Endothelial cell of umbilical vein (primary cell): ENCODE measurements at regions not wholly inside any gene's neighbourhood (a gene's known extent, or its start where the extent isn't known, plus 50 kb on each side); places are given as distances from the start of the nearest gene placed in this dataset.

Experiments used
- BruUV-seq: library from RNA; stranded (reverse); fragments of 400-500 nt; replicated peaks from 2 replicates; lab custom pipeline; 2021; lab: Mats Ljungman, UMichigan
- CTCF ChIA-PET: fragments of 300-600, 350-600 bp; sonication (Branson Sonifier 250); formaldehyde crosslinking; loops from one replicate; lab custom pipeline; 2021; ENCODE audit warnings: antibody characterized with exemption, inconsistent platforms; lab: Charles Lee
- POLR2A ChIA-PET: fragments of 300-600, 350-600 bp; sonication (Branson Sonifier 250); formaldehyde crosslinking; loops from one replicate; lab custom pipeline; 2021; ENCODE audit warnings: antibody characterized with exemption, inconsistent platforms; lab: Charles Lee
- DNase-seq: peaks from one replicate; pipeline ENCODE4 v3.0.0-alpha.2; 2011; ENCODE audit warnings: low read depth, low spot score
- FAIRE-seq: peaks from 2 replicates; lab custom pipeline; 2011; peaks lifted over from hg19 to GRCh38; lab: Jason Lieb, UNC
- H2AFZ ChIP-seq: 2 replicates; pipeline ENCODE4 v1.6.0; 2012; ENCODE audit warnings: low read depth, low read length, control low read depth, inconsistent platforms
- H3K27ac ChIP-seq: 2 replicates; pipeline ENCODE4 v1.5.1; 2011; ENCODE audit warnings: low read depth, mild to moderate bottlenecking, control low read depth, low read length, moderate library complexity; ENCODE audit not compliant: insufficient read depth
- H3K27me3 ChIP-seq, 2 experiments: 2 replicates each; pipeline versions ENCODE4 v1.6.0 to v1.6.1; 2011; ENCODE audit warnings: low read length in 2 of 2, mixed read lengths in 1 of 2; ENCODE audit not compliant: control insufficient read depth in 2 of 2, insufficient read depth in 2 of 2
- H3K36me3 ChIP-seq, 2 experiments: 2 replicates in 1 of 2; 3 replicates in 1 of 2; pipeline ENCODE4 v1.5.1; 2011; ENCODE audit warnings: low read length in 2 of 2, mild to moderate bottlenecking in 1 of 2, moderate library complexity in 1 of 2; ENCODE audit not compliant: control insufficient read depth in 2 of 2, insufficient read depth in 2 of 2; ENCODE audit errors: extremely low read depth in 1 of 2
- H3K4me1 ChIP-seq: 3 replicates; pipeline ENCODE4 v1.5.1; 2011; ENCODE audit warnings: mild to moderate bottlenecking, low read length; ENCODE audit not compliant: control insufficient read depth, insufficient read depth; ENCODE audit errors: extremely low read depth
- H3K4me2 ChIP-seq: 2 replicates; pipeline ENCODE4 v1.6.1; 2011; ENCODE audit warnings: low read length, control low read depth, mixed read lengths; ENCODE audit not compliant: insufficient read depth
- H3K4me3 ChIP-seq, 3 experiments: fragments of 200-600 bp in 1 of 3; sonication (generic), shearing (Covaris generic) in 1 of 3; replicated peaks in 1 of 3; 2 replicates each; pipeline ENCODE4 v1.5.1; 2011 to 2016; ENCODE audit warnings: control low read depth in 3 of 3, low read length in 3 of 3, mild to moderate bottlenecking in 2 of 3, inconsistent platforms in 1 of 3, low read depth in 1 of 3, moderate library complexity in 1 of 3; ENCODE audit not compliant: insufficient read depth in 1 of 3
- H3K79me2 ChIP-seq: 2 replicates; pipeline ENCODE4 v1.6.0; 2012; ENCODE audit warnings: low read length, inconsistent platforms; ENCODE audit not compliant: control insufficient read depth, insufficient read depth
- H3K9ac ChIP-seq: replicated peaks from 2 replicates; pipeline ENCODE3; 2011; ENCODE audit warnings: low read length, control low read depth; ENCODE audit not compliant: insufficient read depth; ENCODE audit errors: extremely low read depth
- H3K9me1 ChIP-seq: replicated peaks from 3 replicates; pipeline ENCODE4 v1.6.0; 2011; ENCODE audit warnings: mild to moderate bottlenecking, low read length; ENCODE audit not compliant: control insufficient read depth, insufficient read depth; ENCODE audit errors: extremely low read depth
- H3K9me3 ChIP-seq: replicated peaks from 2 replicates; pipeline ENCODE4 v1.5.1; 2012; ENCODE audit warnings: low read length, inconsistent platforms; ENCODE audit not compliant: control insufficient read depth, insufficient read depth
- H4K20me1 ChIP-seq: replicated peaks from 2 replicates; pipeline ENCODE3; 2011; ENCODE audit warnings: mild to moderate bottlenecking, low read length; ENCODE audit not compliant: control insufficient read depth, insufficient read depth; ENCODE audit errors: extremely low read depth
- CTCF ChIP-seq, 2 donors: IDR thresholded peaks; 1 replicate in 1 of 2; 2 replicates in 1 of 2; pipeline ENCODE4 v1.5.1; 2011; ENCODE audit warnings: low read length in 2 of 2, mild to moderate bottlenecking in 2 of 2, moderate library complexity in 2 of 2, control low read depth in 1 of 2, inconsistent platforms in 1 of 2, low read depth in 1 of 2; ENCODE audit not compliant: insufficient read depth in 1 of 2; ENCODE audit errors: extremely low read depth in 1 of 2
- EZH2 ChIP-seq: IDR thresholded peaks from 2 replicates; pipeline ENCODE4 v1.6.1; 2012; ENCODE audit warnings: borderline replicate concordance, low read depth, mild to moderate bottlenecking, moderate library complexity, low read length, inconsistent platforms; ENCODE audit not compliant: severe bottlenecking
- FOS ChIP-seq: IDR thresholded peaks from 2 replicates; pipeline ENCODE4 v1.6.1; 2011; ENCODE audit warnings: mild to moderate bottlenecking, low read length, moderate library complexity, borderline replicate concordance; ENCODE audit not compliant: insufficient read depth
- GATA2 ChIP-seq: IDR thresholded peaks from 2 replicates; pipeline ENCODE4 v1.7.0; 2011; ENCODE audit warnings: low read depth, mild to moderate bottlenecking, moderate library complexity, mixed read lengths, low read length; ENCODE audit not compliant: insufficient read length, insufficient read depth
- JUN ChIP-seq: IDR thresholded peaks from 2 replicates; pipeline ENCODE4 v1.6.1; 2011; ENCODE audit warnings: borderline replicate concordance, low read depth; ENCODE audit not compliant: insufficient read length, insufficient read depth
- MAX ChIP-seq: IDR thresholded peaks from 2 replicates; pipeline ENCODE4 v1.6.1; 2011; ENCODE audit not compliant: insufficient read depth, insufficient read length
- MYC ChIP-seq: IDR thresholded peaks from one replicate; pipeline ENCODE4 v1.6.1; 2011; ENCODE audit warnings: mild to moderate bottlenecking, low read depth, low read length
- POLR2A ChIP-seq: IDR thresholded peaks from 2 replicates; pipeline ENCODE4 v1.6.1; 2012; ENCODE audit warnings: low read depth, mild to moderate bottlenecking, control low read depth, low read length
- POLR2AphosphoS5 ChIP-seq: IDR thresholded peaks from 2 replicates; pipeline ENCODE4 v1.6.1; 2012; ENCODE audit warnings: low read depth, mild to moderate bottlenecking, control low read depth, low read length, moderate library complexity; ENCODE audit not compliant: insufficient read depth
- dilution Hi-C: fragments of 300-500 bp; cut with MboI; formaldehyde crosslinking; loops from one replicate; pipeline ENCODE4 v1.15.0; 2019; ENCODE audit warnings: low sequenced_read_pairs; ENCODE audit not compliant: extremely low pct_ligation_motif_present
- intact Hi-C: fragments of 100-400 bp; cut with micrococcal nuclease; formaldehyde crosslinking; loops from one replicate; pipeline ENCODE4 v1.10.0; 2022

GRCh38 chrX:150150076-150150779 is 211.9 kb upstream of the EOLA2 start:
- Histone ChIP-seq H3K36me3 (no peaks in the 10 kb centered on the region), H3K27ac (no peak overlapping the region), H3K27me3 (no peaks in the 10 kb centered on the region), H3K9me3 (no peaks in the 10 kb centered on the region), H2AFZ (no peak overlapping the region), H4K20me1 (no peaks in the 10 kb centered on the region), H3K79me2 (no peaks in the 10 kb centered on the region), H3K4me2 (no peak overlapping the region), H3K4me3 (no peak overlapping the region), H3K9ac (no peak overlapping the region), H3K4me1 (no peaks in the 10 kb centered on the region), H3K9me1 (no peaks in the 10 kb centered on the region)
- dilution Hi-C loops, result no loop called here
- no peak for DNase-seq
- ChIA-PET CTCF (no interaction called here), POLR2A (no interaction called here)
- intact Hi-C loops, result loop anchor here (10.0 kb wide), 4 partner anchors 55 to 215 kb away; partner anchors contain the start of gene MAMLD1
- no peak for TF ChIP-seq MAX
- TF ChIP-seq POLR2AphosphoS5, result no peak
- no peak for TF ChIP-seq GATA2
- FAIRE-seq, result no peak
- BruUV-seq, result no TSS peak

- Histone ChIP-seq H4K20me1 (no peaks in the 10 kb centered on the region), H2AFZ (no peak overlapping the region), H3K4me3 (no peak overlapping the region), H3K9me3 (no peaks in the 10 kb centered on the region), H3K4me2 (no peak overlapping the region), H3K36me3 (no peaks in the 10 kb centered on the region), H3K9ac (no peak overlapping the region), H3K27me3 (no peaks in the 10 kb centered on the region), H3K79me2 (no peaks in the 10 kb centered on the region), H3K9me1 (no peaks in the 10 kb centered on the region), H3K4me1 (no peaks in the 10 kb centered on the region), H3K27ac (no peak overlapping the region)
- DNase-seq, result no peak
- no TSS peak for BruUV-seq
- intact Hi-C loops, result loop anchor here (10.0 kb wide), 4 partner anchors 54 to 214 kb away; partner anchors contain the start of gene MAMLD1
- ChIA-PET POLR2A (no interaction called here), CTCF (no interaction called here)
- TF ChIP-seq FOS (no peak), MAX (no peak), MYC (no peak), JUN (no peak), POLR2AphosphoS5 (no peak), EZH2 (no peak), POLR2A (no peak), GATA2 (no peak), CTCF (IDR thresholded peaks at IDR 0.05; ENCODE audit: extremely low read depth in 1 of 2, insufficient read depth in 1 of 2, low read depth in 1 of 2, low read length in 2 of 2) (no peak)
- dilution Hi-C loops, result no loop called here
- no peak for FAIRE-seq
Measured at GRCh38 chrX:150150780-150151125, 212.4 kb upstream of the MAMLD1 start.
